ENCODE measurements at regions not wholly inside any gene's neighbourhood (a gene's known extent, or its start where the extent isn't known, plus 50 kb on each side); places are given as distances from the start of the nearest gene placed in this dataset.

GRCh38 chr20:42020316-42020715 is 402.1 kb upstream of the CHD6 start:
- no peak for TF ChIP-seq CTCF (conservative IDR thresholded peaks at IDR 0.05; ENCODE audit: low read depth, low read length)
- no peak for TF ChIP-seq POLR2A (IDR thresholded peaks at IDR 0.05; ENCODE audit: low read depth, low read length)
- no peak for TF ChIP-seq MAFK (IDR thresholded peaks at IDR 0.05; ENCODE audit: low read depth, low read length)
- no peak for TF ChIP-seq RFX5 (IDR thresholded peaks at IDR 0.05; ENCODE audit: low read depth, low read length)
- no peak for TF ChIP-seq CEBPB (IDR thresholded peaks at IDR 0.05; ENCODE audit: low read depth, low read length)
- no peak for TF ChIP-seq ELK1 (IDR thresholded peaks at IDR 0.05; ENCODE audit: borderline replicate concordance, low read depth, low read length)
- no peak for TF ChIP-seq USF2 (IDR thresholded peaks at IDR 0.05; ENCODE audit: low read depth, low read length)
- TF ChIP-seq RCOR1 (IDR thresholded peaks at IDR 0.05; ENCODE audit: insufficient replicate concordance, low read length): no peak
- no peak for TF ChIP-seq MAZ (IDR thresholded peaks at IDR 0.05; ENCODE audit: borderline replicate concordance, low read depth, low read length)
- TF ChIP-seq SMC3 (IDR thresholded peaks at IDR 0.05; ENCODE audit: low read depth, low read length): no peak
- TF ChIP-seq MXI1 (IDR thresholded peaks at IDR 0.05; ENCODE audit: borderline replicate concordance, low read depth, low read length): no peak
